SK-N-SH (cell line): ENCODE measurements at regions not wholly inside any gene's neighbourhood (a gene's known extent, or its start where the extent isn't known, plus 50 kb on each side); places are given as distances from the start of the nearest gene placed in this dataset.

Experiments
- CTCF ChIA-PET: fragments of 300-600, 350-600 bp; formaldehyde crosslinking; extraction: SDS; loops from one replicate; lab custom pipeline; 2021; lab: Yijun Ruan, JAX
- POLR2A ChIA-PET: fragments of 350-600 bp; sonication (Branson Sonifier 250); formaldehyde crosslinking; extraction: SDS; loops from one replicate; lab custom pipeline; 2020; ENCODE audit warnings: antibody characterized with exemption, inconsistent platforms; lab: Yijun Ruan, JAX
- DNase-seq: peaks from one replicate; pipeline ENCODE4 v3.0.0; 2012
- H2AFZ ChIP-seq: fragments of 200-600 bp; sonication (generic); 2 replicates; pipeline ENCODE4 v1.8.1; 2016; ENCODE audit warnings: antibody characterized with exemption, mild to moderate bottlenecking, low read depth
- H3F3A ChIP-seq: fragments of 200-600 bp; sonication (generic); replicated peaks from 2 replicates; pipeline ENCODE3; 2016; ENCODE audit warnings: antibody characterized with exemption, mild to moderate bottlenecking; ENCODE audit not compliant: insufficient read depth
- H3K27ac ChIP-seq, 2 experiments: fragments of 200-500 bp in 1 of 2; fragments of 200-600 bp in 1 of 2; sonication (Bioruptor generic) in 1 of 2; sonication (generic), shearing (Covaris generic) in 1 of 2; 2 replicates each; pipeline versions ENCODE4 v1.5.1 to v1.6.1; 2014 to 2016; ENCODE audit warnings: low read depth in 2 of 2, inconsistent platforms in 1 of 2, low read length in 1 of 2, mild to moderate bottlenecking in 1 of 2, mixed read lengths in 1 of 2
- H3K27me3 ChIP-seq: fragments of 200-600 bp; sonication (generic), shearing (Covaris generic); 2 replicates; pipeline ENCODE4 v1.6.1; 2016; ENCODE audit warnings: mixed run types; ENCODE audit not compliant: insufficient read depth
- H3K36me3 ChIP-seq, 2 experiments: fragments of 200-500 bp in 1 of 2; fragments of 200-600 bp in 1 of 2; sonication (Bioruptor generic) in 1 of 2; sonication (generic) in 1 of 2; replicated peaks in 1 of 2; 2 replicates each; pipeline versions ENCODE3 to v1.5.1; 2014 to 2016; ENCODE audit warnings: low read length in 1 of 2, mild to moderate bottlenecking in 1 of 2; ENCODE audit not compliant: insufficient read depth in 2 of 2, control insufficient read depth in 1 of 2
- H3K4me1 ChIP-seq, 2 experiments: fragments of 200-500 bp in 1 of 2; fragments of 200-600 bp in 1 of 2; sonication (Bioruptor generic) in 1 of 2; sonication (generic), shearing (Covaris generic) in 1 of 2; 2 replicates each; pipeline versions ENCODE4 v1.5.1 to v1.6.1; 2014 to 2016; ENCODE audit warnings: low read depth in 1 of 2, low read length in 1 of 2, mixed run types in 1 of 2; ENCODE audit not compliant: insufficient read depth in 2 of 2, control insufficient read depth in 1 of 2
- H3K4me2 ChIP-seq: fragments of 200-600 bp; sonication (generic), shearing (Covaris generic); 2 replicates; pipeline ENCODE4 v1.6.1; 2017; ENCODE audit warnings: mixed run types
- H3K4me3 ChIP-seq, 2 experiments: fragments of 200-500 bp in 1 of 2; fragments of 200-600 bp in 1 of 2; sonication (Bioruptor generic) in 1 of 2; sonication (generic), shearing (Covaris generic) in 1 of 2; 2 replicates each; pipeline versions ENCODE4 v1.5.1 to v1.8.1; 2014 to 2016; ENCODE audit warnings: low read depth in 2 of 2, inconsistent platforms in 1 of 2, low read length in 1 of 2, mild to moderate bottlenecking in 1 of 2, mixed read lengths in 1 of 2, moderate library complexity in 1 of 2
- H3K79me2 ChIP-seq: fragments of 200-600 bp; sonication (generic); 2 replicates; pipeline ENCODE4 v1.8.1; 2017; ENCODE audit warnings: mild to moderate bottlenecking; ENCODE audit not compliant: insufficient read depth
- H3K9ac ChIP-seq: fragments of 200-600 bp; sonication (generic); 2 replicates; pipeline ENCODE4 v1.6.1; 2017; ENCODE audit warnings: mixed run types
- H3K9me2 ChIP-seq: fragments of 200-600 bp; sonication (generic); 2 replicates; pipeline ENCODE4 v1.6.1; 2017; ENCODE audit warnings: mixed run types
- H3K9me3 ChIP-seq: fragments of 200-600 bp; sonication (generic); 2 replicates; pipeline ENCODE4 v1.6.1; 2017; ENCODE audit warnings: mixed run types, mild to moderate bottlenecking, moderate library complexity
- H4K20me1 ChIP-seq: fragments of 200-600 bp; sonication (generic); 2 replicates; pipeline ENCODE4 v1.6.1; 2017; ENCODE audit warnings: mild to moderate bottlenecking, mixed run types; ENCODE audit not compliant: insufficient read depth
- ELF1 ChIP-seq: IDR thresholded peaks from 2 replicates; pipeline ENCODE4 v1.4.0; 2012
- EP300 ChIP-seq, 2 experiments: IDR thresholded peaks; 2 replicates each; pipeline versions ENCODE4 v1.4.0 to v1.6.1; 2012; ENCODE audit warnings: borderline replicate concordance in 1 of 2, low read depth in 1 of 2, low read length in 1 of 2
- EZH2phosphoT487 ChIP-seq: fragments of 200-600 bp; sonication (generic); IDR thresholded peaks from 2 replicates; pipeline ENCODE4 v1.6.1; 2017; ENCODE audit warnings: low read depth, mixed run types, mild to moderate bottlenecking, antibody characterized with exemption, moderate library complexity, borderline replicate concordance
- FOXJ3 ChIP-seq: sonication (generic); formaldehyde crosslinking; IDR thresholded peaks from 2 replicates; pipeline ENCODE4 v1.5.1; 2020; ENCODE audit warnings: mild to moderate bottlenecking, missing genetic modification reagents
- GABPA ChIP-seq: IDR thresholded peaks from 2 replicates; pipeline ENCODE4 v1.4.0; 2012; ENCODE audit warnings: low read depth, mild to moderate bottlenecking
- GATA2 ChIP-seq: sonication (generic); formaldehyde crosslinking; IDR thresholded peaks from 2 replicates; pipeline ENCODE4 v1.5.0; 2020; ENCODE audit warnings: mild to moderate bottlenecking, missing genetic modification reagents
- RAD21 ChIP-seq: IDR thresholded peaks from 2 replicates; pipeline ENCODE4 v1.6.1; 2012; ENCODE audit warnings: mild to moderate bottlenecking, low read length
- RCOR1 ChIP-seq: fragments of 150-350 bp; IDR thresholded peaks from 2 replicates; pipeline ENCODE4 v1.6.1; 2017; ENCODE audit warnings: antibody characterized with exemption, low read length
- RFX5 ChIP-seq: IDR thresholded peaks from 2 replicates; pipeline ENCODE4 v1.6.1; 2012; ENCODE audit warnings: mild to moderate bottlenecking, improper control_type of control experiment, low read length
- SIN3A ChIP-seq: IDR thresholded peaks from 2 replicates; pipeline ENCODE4 v1.6.1; 2012; ENCODE audit warnings: low read depth, mild to moderate bottlenecking, low read length, moderate library complexity, borderline replicate concordance
- TAF1 ChIP-seq: IDR thresholded peaks from 2 replicates; pipeline ENCODE4 v1.6.1; 2012; ENCODE audit warnings: low read depth, mild to moderate bottlenecking, low read length, moderate library complexity, borderline replicate concordance
- TCF12 ChIP-seq: IDR thresholded peaks from 2 replicates; pipeline ENCODE4 v1.4.0; 2012
- USF1 ChIP-seq: IDR thresholded peaks from 2 replicates; pipeline ENCODE4 v1.4.0; 2012; ENCODE audit warnings: low read depth, borderline replicate concordance
- USF2 ChIP-seq: fragments of 150-350 bp; IDR thresholded peaks from 2 replicates; pipeline ENCODE4 v1.6.1; 2017; ENCODE audit warnings: antibody characterized with exemption, low read length, low read depth, borderline replicate concordance
- ZBTB33 ChIP-seq: IDR thresholded peaks from 2 replicates; pipeline ENCODE4 v1.4.0; 2012; ENCODE audit warnings: low read depth, borderline replicate concordance
- WGBS: methylation state at CpG from one replicate; pipeline ENCODE4 v1.1.6; 2017; ENCODE audit warnings: low lambda C conversion rate; 5-methylcytosine and 5-hydroxymethylcytosine counted together
- TF ChIP-seq, protein P1 (sequence below): IDR thresholded peaks from 2 replicates; pipeline ENCODE4 v1.6.1; 2012; ENCODE audit warnings: mild to moderate bottlenecking, low read depth, low read length, moderate library complexity
- TF ChIP-seq, protein P2 (sequence below): IDR thresholded peaks from 2 replicates; pipeline ENCODE4 v1.4.0; 2012; ENCODE audit warnings: low read depth
- TF ChIP-seq, protein P3 (sequence below): fragments of 200-600 bp; sonication (generic); IDR thresholded peaks from 2 replicates; pipeline ENCODE4 v1.6.1; 2017; ENCODE audit warnings: antibody characterized with exemption, mild to moderate bottlenecking, moderate library complexity
- TF ChIP-seq, protein P4 (sequence below): fragments of 150-350 bp; IDR thresholded peaks from 2 replicates; pipeline ENCODE4 v1.6.1; 2016; ENCODE audit warnings: mild to moderate bottlenecking, low read depth, low read length

DNA sequence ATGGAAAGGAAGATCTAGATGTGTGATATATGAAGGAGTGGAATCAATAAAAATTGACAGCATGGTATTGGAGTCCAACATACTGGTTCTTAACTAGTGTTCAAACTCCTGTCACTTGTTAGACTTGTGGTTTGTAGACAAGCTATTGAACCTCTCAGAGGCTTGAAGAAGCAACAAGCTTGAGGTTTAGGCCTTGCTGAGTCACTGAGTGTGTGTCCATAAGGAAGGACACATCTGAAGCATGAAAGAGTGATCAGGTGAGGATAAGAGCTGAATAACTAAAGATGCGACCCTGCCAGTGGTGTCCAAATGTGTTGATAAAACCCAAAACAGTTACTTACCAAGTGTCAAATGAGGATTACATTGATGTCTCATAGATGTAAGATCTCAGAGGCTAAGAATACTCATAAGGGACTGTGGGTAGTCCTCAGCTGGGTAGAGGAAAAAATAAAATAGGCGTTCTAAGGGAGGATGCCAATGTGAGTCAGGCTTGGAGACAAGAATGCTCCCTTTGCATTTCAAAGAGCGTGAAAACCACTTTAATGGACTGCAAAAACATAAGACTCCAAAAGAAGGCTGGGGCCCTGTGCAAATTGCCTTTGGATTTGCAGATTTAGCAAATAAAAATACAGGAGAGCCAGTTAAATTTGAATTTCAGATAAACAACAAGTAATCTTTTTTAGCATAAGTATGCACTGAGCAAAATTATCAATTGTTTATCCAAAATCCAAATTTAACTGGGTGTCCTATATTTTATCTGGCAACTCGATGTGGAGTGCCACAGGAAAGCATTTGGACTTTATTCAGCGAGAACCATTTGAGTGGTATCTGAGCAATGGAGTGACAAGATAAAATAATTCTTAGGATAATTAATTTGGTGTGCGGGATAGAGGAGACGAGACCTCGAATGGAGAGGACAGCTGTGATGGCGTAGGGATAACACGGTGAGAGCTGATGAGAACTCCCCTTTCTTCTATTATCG, 757.3 kb upstream of the WWC1 start (continued):
- TF ChIP-seq, protein P1, sequence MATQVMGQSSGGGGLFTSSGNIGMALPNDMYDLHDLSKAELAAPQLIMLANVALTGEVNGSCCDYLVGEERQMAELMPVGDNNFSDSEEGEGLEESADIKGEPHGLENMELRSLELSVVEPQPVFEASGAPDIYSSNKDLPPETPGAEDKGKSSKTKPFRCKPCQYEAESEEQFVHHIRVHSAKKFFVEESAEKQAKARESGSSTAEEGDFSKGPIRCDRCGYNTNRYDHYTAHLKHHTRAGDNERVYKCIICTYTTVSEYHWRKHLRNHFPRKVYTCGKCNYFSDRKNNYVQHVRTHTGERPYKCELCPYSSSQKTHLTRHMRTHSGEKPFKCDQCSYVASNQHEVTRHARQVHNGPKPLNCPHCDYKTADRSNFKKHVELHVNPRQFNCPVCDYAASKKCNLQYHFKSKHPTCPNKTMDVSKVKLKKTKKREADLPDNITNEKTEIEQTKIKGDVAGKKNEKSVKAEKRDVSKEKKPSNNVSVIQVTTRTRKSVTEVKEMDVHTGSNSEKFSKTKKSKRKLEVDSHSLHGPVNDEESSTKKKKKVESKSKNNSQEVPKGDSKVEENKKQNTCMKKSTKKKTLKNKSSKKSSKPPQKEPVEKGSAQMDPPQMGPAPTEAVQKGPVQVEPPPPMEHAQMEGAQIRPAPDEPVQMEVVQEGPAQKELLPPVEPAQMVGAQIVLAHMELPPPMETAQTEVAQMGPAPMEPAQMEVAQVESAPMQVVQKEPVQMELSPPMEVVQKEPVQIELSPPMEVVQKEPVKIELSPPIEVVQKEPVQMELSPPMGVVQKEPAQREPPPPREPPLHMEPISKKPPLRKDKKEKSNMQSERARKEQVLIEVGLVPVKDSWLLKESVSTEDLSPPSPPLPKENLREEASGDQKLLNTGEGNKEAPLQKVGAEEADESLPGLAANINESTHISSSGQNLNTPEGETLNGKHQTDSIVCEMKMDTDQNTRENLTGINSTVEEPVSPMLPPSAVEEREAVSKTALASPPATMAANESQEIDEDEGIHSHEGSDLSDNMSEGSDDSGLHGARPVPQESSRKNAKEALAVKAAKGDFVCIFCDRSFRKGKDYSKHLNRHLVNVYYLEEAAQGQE: no peak

DNA sequence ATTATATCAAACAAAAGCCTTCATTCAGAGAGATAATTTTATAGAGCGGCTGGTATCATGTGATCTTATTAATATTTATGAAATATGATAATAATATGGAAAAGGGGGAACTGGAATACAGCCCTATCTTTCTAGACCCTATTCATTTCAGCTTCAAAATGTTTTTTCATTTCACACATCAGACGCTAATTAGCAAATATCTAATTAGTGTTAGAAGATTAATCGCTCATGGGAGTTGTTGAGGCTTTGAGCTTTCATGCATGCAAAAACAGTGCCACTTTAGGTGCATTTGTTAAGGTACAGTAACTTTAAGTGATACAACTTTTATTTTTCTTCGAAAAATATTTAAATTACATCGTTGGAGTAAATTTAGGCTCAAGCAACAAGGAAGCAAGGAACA, 751.7 kb upstream of the WWC1 start:
- H3F3A ChIP-seq: no peaks in the 10 kb centered on the region
- H3K4me3 ChIP-seq: no peak overlapping the region
- H3K4me1 ChIP-seq: no peaks in the 10 kb centered on the region
- no peaks in the 10 kb centered on the region for H4K20me1 ChIP-seq
- H2AFZ ChIP-seq: no peak overlapping the region
- no peak for DNase-seq
- H3K79me2 ChIP-seq: no peaks in the 10 kb centered on the region
- H3K36me3 ChIP-seq: no peaks in the 10 kb centered on the region
- ChIA-PET CTCF (interaction anchor here (1.9 kb wide), 1 partner anchor 26 kb away, joined by 4 read pairs; no protein-coding TSS in a partner anchor), POLR2A (no interaction called here)
- no peaks in the 10 kb centered on the region for H3K9me2 ChIP-seq
- no peak overlapping the region for H3K9ac ChIP-seq
- no peak overlapping the region for H3K27ac ChIP-seq
- H3K4me2 ChIP-seq: no peak overlapping the region
- no peaks in the 10 kb centered on the region for H3K27me3 ChIP-seq
- 50% methylated on average over 5 of the region's 5 CpGs for WGBS
- no peaks in the 10 kb centered on the region for H3K9me3 ChIP-seq
- TF ChIP-seq USF2: no peak
- no peak for TF ChIP-seq FOXJ3 (CRISPR knock-in tag)
- no peak for TF ChIP-seq TAF1
- no peak for TF ChIP-seq ZBTB33
- no peak for TF ChIP-seq RAD21
- no peak for TF ChIP-seq EP300 (IDR thresholded peaks at IDR 0.05; ENCODE audit: borderline replicate concordance in 1 of 2, low read depth in 1 of 2, low read length in 1 of 2)
- no peak for TF ChIP-seq EZH2phosphoT487
- TF ChIP-seq, protein P2, sequence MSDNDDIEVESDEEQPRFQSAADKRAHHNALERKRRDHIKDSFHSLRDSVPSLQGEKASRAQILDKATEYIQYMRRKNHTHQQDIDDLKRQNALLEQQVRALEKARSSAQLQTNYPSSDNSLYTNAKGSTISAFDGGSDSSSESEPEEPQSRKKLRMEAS: no peak
- no peak for TF ChIP-seq GABPA
- no peak for TF ChIP-seq ELF1
- no peak for TF ChIP-seq RCOR1
- TF ChIP-seq, protein P3, sequence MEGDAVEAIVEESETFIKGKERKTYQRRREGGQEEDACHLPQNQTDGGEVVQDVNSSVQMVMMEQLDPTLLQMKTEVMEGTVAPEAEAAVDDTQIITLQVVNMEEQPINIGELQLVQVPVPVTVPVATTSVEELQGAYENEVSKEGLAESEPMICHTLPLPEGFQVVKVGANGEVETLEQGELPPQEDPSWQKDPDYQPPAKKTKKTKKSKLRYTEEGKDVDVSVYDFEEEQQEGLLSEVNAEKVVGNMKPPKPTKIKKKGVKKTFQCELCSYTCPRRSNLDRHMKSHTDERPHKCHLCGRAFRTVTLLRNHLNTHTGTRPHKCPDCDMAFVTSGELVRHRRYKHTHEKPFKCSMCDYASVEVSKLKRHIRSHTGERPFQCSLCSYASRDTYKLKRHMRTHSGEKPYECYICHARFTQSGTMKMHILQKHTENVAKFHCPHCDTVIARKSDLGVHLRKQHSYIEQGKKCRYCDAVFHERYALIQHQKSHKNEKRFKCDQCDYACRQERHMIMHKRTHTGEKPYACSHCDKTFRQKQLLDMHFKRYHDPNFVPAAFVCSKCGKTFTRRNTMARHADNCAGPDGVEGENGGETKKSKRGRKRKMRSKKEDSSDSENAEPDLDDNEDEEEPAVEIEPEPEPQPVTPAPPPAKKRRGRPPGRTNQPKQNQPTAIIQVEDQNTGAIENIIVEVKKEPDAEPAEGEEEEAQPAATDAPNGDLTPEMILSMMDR: no peak
- no peak for TF ChIP-seq USF1
- TF ChIP-seq, protein P4, sequence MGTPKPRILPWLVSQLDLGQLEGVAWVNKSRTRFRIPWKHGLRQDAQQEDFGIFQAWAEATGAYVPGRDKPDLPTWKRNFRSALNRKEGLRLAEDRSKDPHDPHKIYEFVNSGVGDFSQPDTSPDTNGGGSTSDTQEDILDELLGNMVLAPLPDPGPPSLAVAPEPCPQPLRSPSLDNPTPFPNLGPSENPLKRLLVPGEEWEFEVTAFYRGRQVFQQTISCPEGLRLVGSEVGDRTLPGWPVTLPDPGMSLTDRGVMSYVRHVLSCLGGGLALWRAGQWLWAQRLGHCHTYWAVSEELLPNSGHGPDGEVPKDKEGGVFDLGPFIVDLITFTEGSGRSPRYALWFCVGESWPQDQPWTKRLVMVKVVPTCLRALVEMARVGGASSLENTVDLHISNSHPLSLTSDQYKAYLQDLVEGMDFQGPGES: no peak
- no peak for TF ChIP-seq GATA2 (CRISPR knock-in tag)
- TF ChIP-seq SIN3A: no peak
- TF ChIP-seq TCF12: no peak
- no peak for TF ChIP-seq RFX5
